RCC 7860 (cell line): ENCODE measurements at regions not wholly inside any gene's neighbourhood (a gene's known extent, or its start where the extent isn't known, plus 50 kb on each side); places are given as distances from the start of the nearest gene placed in this dataset.
"Not testable (repeated sequence)": the region's sequence is repeated elsewhere in the genome, so short reads cannot be mapped to it uniquely, and the experiment has no call there.

Source experiments
- DNase-seq: peaks from one replicate; pipeline ENCODE4 v3.0.0-alpha.2; 2015; ENCODE audit warnings: low spot score
- FAIRE-seq: peaks from 2 replicates; lab custom pipeline; 2012; peaks lifted over from hg19 to GRCh38; lab: Jason Lieb, UNC

- no peak for DNase-seq
- no peak for FAIRE-seq
Measured at GRCh38 chr6:51203504-51203903, 384.8 kb downstream of the TFAP2B start.

DNA sequence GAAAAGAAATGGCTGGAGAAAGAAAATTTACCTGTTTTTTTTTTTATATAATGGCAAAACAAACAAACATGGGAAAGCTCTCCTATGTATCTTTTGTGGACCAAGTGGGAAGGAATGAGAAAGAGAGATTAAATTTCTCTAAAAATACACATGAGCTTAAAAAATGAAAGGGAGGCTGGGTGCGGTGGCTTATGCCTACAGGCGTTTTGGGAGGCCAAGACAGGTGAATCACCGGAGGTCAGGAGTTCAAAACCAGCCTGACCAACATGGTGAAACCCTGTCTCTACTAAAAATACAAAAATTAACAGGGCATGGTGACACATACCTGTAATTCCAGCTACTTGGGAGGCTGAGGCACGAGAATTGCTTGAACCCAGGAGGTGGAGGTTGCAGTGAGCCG lies 388.0 kb downstream of the TFAP2B start:
- DNase-seq, FAIRE-seq: not testable (repeated sequence)

GRCh38 chr6:51209651-51210050 lies 391.0 kb downstream of the TFAP2B start:
- FAIRE-seq (no peak), DNase-seq (no peak)

DNA sequence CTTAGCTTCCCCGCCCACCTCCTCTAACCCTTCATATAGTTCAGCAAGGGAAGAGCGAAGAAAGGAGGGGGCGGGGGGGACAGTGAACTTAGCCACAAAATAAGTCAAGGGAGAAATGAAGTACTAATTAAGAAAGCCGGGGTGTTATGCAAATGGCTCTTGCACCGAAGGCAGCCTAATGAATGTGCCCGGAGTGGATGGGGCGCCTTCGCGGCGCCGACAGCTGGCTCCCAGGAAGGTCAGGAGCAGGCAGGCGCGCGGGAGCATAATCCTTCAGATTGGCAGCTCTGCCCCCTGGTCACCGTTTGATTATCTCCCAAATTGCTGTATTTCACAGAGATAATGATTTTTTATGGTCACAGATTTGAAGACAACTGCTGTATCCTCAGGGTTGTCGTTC lies 395.1 kb downstream of the TFAP2B start:
- no peak for DNase-seq
- FAIRE-seq: no peak

DNA sequence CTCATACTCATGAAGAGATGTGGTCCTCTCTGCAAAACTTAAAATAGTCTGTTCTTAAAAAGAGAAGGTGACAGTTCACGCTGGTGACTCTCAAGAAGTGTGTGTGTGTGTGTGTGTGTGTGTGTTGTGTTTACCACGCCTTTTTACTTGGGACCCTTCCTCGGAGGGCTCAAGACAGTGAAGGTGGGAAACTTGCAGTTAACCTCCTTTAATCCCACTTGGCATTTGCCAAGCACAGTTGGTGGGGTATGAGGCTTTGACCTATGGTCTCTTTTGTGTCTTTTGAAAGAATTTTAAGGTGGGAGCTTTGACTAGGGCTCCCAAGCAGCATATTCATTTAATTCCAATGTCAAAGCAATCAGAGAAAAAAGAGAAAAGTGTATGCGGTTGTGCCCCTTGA lies 395.8 kb downstream of the TFAP2B start:
- FAIRE-seq: no peak
- no peak for DNase-seq

- no peak for FAIRE-seq
- DNase-seq: no peak
Measured at GRCh38 chr6:51218181-51218580, 399.5 kb downstream of the TFAP2B start.

GRCh38 chr6:51224580-51225240 lies 406.0 kb downstream of the TFAP2B start:
- FAIRE-seq, DNase-seq: not testable (repeated sequence)

GRCh38 chr6:51241376-51241775 lies 422.7 kb downstream of the TFAP2B start:
- FAIRE-seq (no peak), DNase-seq (no peak)

GRCh38 chr6:51249798-51250197 lies 431.1 kb downstream of the TFAP2B start:
- DNase-seq (no peak), FAIRE-seq (no peak)

GRCh38 chr6:51250317-51250716 lies 431.6 kb downstream of the TFAP2B start:
- DNase-seq (no peak), FAIRE-seq (no peak)

DNA sequence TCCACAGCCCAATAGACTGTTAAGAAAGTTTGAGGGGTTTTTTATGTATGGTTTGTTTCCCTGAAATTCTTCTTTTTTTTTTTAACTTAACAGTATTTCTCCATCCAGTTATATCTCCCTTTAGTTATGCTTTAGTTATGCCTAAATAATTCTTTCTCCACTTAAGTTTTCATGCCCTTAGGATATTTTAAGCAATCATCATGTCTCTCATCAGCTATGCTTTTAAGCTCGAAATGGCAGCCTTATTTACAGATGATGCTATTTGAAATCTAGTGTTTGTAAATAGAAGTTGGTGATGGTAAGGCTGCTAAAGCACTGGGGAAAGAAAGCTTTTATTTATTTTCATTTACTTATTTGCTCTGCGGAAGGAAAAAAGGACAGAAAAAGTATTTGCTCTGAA lies 439.3 kb downstream of the TFAP2B start:
- no peak for FAIRE-seq
- DNase-seq: no peak

DNA sequence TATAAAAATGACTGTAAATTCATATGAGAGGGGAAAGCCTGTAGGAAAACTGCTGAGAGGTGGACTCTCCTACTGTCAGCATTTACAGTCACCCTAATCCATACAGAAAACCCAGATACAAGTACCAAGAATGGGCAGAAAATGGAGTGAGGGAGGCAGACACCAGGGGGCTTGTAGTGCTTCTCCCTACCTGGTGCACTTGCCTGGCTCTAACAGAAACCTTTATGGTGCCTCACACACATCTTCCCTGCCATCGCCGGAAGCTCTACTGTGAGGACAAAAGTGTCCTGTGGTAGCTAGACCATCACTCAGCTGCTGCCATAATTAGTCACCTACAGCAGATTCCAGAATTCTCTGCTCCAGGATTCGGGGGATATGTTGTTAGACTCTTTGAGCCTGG lies 441.3 kb downstream of the TFAP2B start:
- FAIRE-seq (no peak), DNase-seq (no peak)

DNA sequence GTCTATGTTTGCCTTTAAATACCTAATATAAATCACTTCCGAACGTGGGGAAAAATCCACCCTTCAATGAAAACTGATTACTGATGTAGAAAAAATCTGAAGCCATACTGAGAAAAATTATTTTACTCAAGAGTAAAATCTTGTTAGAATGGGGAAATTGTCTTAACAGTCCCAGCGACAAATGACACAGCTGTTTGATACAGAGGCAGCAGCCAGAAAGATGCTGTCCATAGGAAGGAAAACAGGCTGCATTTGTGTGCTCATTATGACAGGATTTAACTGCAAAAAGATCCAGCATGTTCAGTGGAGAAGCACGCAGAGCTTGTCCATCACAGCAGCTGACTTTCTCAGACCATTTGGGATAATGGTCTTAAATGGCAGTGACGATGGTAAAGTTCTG lies 443.0 kb downstream of the TFAP2B start:
- DNase-seq (no peak), FAIRE-seq (no peak)

- FAIRE-seq (no peak), DNase-seq (no peak)
Measured at GRCh38 chr6:51265426-51265825, 446.8 kb downstream of the TFAP2B start.

GRCh38 chr6:51266604-51267003 lies 447.9 kb downstream of the TFAP2B start:
- DNase-seq (no peak), FAIRE-seq (no peak)

DNA sequence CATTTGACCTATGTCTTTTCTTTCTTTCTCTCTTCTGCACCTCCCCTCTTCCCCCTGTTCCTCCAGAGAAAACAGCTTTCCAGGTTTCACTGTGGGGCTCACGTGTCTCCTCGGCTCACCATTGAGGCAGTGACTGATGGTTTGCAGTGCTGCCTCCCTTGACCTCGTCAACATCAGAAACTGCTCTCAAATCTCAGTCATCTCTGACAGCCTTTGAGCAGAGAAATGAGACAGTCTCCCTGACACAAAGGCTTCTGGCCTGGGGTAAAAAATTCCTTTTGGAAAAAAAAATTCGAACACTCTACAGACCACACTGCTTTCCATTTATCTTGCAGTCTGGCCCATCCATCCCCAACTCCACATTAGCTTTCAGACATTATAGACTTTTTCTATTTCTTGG lies 450.0 kb downstream of the TFAP2B start:
- no peak for DNase-seq
- no peak for FAIRE-seq

GRCh38 chr6:51269876-51270275 lies 451.2 kb downstream of the TFAP2B start:
- DNase-seq (no peak), FAIRE-seq (no peak)

GRCh38 chr6:51271615-51272014 lies 452.9 kb downstream of the TFAP2B start:
- no peak for FAIRE-seq

GRCh38 chr6:51273228-51273961 lies 454.7 kb downstream of the TFAP2B start:
- FAIRE-seq (no peak), DNase-seq (no peak)

More at GRCh38 chr6:51271615-51272014, 452.9 kb downstream of the TFAP2B start:
- no peak for DNase-seq

DNA sequence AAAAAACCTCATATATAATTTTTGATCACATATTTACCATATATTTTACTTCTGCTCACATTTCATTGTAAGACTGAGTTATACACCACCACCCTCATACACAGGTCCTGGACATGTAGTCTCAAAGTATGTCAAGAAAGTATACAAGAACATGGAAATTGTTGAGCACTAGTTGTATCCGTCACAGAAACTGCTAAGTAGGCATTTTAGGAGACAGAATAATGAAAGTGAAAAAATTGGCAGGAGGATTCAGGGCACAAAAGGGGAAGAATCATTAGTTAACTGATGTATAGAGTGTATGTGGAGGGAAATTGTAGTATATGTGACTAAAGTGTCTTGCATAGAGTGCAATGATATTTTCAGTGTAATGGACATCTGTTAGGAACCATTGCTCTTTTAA lies 458.8 kb downstream of the TFAP2B start:
- FAIRE-seq: no peak
- DNase-seq: no peak

- FAIRE-seq: no peak
- no peak for DNase-seq
Measured at GRCh38 chr6:51282026-51282425, 463.4 kb downstream of the TFAP2B start.

- FAIRE-seq (no peak), DNase-seq (no peak)
Measured at GRCh38 chr6:51283723-51284355, 465.2 kb downstream of the TFAP2B start.
